ENCODE measurements at regions not wholly inside any gene's neighbourhood (a gene's known extent, or its start where the extent isn't known, plus 50 kb on each side); places are given as distances from the start of the nearest gene placed in this dataset.
A peak's percentile ranks its signal among the peaks of the same experiment; 100 is the strongest.

GRCh38 chr2:60652832-60653340 is 99.4 kb upstream of the BCL11A start:
- Histone ChIP-seq H3K9me3 (ENCODE audit: control insufficient read depth, insufficient read depth, low read length) (no peaks in the 10 kb centered on the region), H3K4me1 (ENCODE audit: control insufficient read depth, insufficient read depth, low read length) (no peaks in the 10 kb centered on the region), H3K27ac (ENCODE audit: low read length) (no peak overlapping the region), H3K36me3 (ENCODE audit: control insufficient read depth, insufficient read depth, low read length) (no peaks in the 10 kb centered on the region), H3K4me3 (ENCODE audit: low read length) (no peak overlapping the region), H3K27me3 (ENCODE audit: control insufficient read depth, insufficient read depth, low read length) (no peaks in the 10 kb centered on the region)
- no peak for DNase-seq (ENCODE audit: low read depth, low spot score)
- WGBS (ENCODE audit: insufficient coverage, insufficient read length) = no CpG with 5 or more reads among the region's 15 CpGs

DNA sequence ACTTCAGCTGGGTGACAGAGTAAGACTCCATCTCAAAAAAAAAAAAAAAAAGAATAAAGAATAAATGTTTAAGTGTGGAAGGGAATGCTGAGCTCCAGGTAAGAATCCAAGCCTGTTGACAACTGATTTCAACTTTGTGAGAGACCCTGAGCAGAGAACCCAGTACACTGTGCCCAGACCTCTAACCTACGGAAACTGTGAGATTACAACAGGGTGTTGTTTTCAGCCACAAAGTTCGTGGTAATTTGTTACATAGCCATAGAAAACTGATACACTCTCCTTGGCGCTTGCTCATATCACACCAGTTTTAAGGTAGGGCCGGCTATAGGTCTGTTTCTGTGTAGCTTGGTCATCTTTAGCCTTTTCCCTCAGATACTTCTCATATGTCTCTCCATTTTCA is 98.4 kb upstream of the PAPOLG start:
- Histone ChIP-seq H3K36me3 (ENCODE audit: control insufficient read depth, insufficient read depth, low read length) (no peaks in the 10 kb centered on the region), H3K4me1 (ENCODE audit: control insufficient read depth, insufficient read depth, low read length) (no peaks in the 10 kb centered on the region), H3K4me3 (ENCODE audit: low read length) (no peak overlapping the region), H3K9me3 (ENCODE audit: control insufficient read depth, insufficient read depth, low read length) (no peaks in the 10 kb centered on the region), H3K27me3 (ENCODE audit: control insufficient read depth, insufficient read depth, low read length) (no peaks in the 10 kb centered on the region), H3K27ac (ENCODE audit: low read length) (no peak overlapping the region)
- no CpG with 5 or more reads among the region's 4 CpGs for WGBS (ENCODE audit: insufficient coverage, insufficient read length)
- no peak for DNase-seq (ENCODE audit: low read depth, low spot score)

DNA sequence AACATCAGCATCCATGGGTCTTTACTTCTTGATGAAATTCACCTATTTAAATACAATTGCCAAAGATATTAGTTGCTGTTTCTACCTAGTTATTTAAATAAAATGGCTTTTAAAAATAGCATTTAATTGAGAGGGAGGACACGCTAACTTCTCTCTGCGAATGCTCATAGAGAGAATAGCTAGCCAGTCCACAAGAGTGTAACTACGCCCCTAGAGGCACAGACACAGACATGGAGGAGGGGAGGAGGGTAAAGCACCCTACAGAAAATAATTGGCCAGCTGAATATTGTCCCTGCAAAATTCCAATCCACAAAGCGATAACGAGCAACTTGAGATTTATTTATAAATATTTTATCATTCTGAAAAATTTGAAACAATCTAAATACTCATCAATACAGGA is 97.0 kb upstream of the PAPOLG start:
- H3K4me1 ChIP-seq (ENCODE audit: control insufficient read depth, insufficient read depth, low read length) = no peaks in the 10 kb centered on the region
- no peaks in the 10 kb centered on the region for H3K36me3 ChIP-seq (ENCODE audit: control insufficient read depth, insufficient read depth, low read length)
- H3K27me3 ChIP-seq (ENCODE audit: control insufficient read depth, insufficient read depth, low read length) = no peaks in the 10 kb centered on the region
- no peaks in the 10 kb centered on the region for H3K9me3 ChIP-seq (ENCODE audit: control insufficient read depth, insufficient read depth, low read length)
- no CpG with 5 or more reads among the region's 5 CpGs for WGBS (ENCODE audit: insufficient coverage, insufficient read length)
- H3K27ac ChIP-seq (ENCODE audit: low read length) = no peak overlapping the region
- no peak overlapping the region for H3K4me3 ChIP-seq (ENCODE audit: low read length)
- DNase-seq (ENCODE audit: low read depth, low spot score) = no peak

DNA sequence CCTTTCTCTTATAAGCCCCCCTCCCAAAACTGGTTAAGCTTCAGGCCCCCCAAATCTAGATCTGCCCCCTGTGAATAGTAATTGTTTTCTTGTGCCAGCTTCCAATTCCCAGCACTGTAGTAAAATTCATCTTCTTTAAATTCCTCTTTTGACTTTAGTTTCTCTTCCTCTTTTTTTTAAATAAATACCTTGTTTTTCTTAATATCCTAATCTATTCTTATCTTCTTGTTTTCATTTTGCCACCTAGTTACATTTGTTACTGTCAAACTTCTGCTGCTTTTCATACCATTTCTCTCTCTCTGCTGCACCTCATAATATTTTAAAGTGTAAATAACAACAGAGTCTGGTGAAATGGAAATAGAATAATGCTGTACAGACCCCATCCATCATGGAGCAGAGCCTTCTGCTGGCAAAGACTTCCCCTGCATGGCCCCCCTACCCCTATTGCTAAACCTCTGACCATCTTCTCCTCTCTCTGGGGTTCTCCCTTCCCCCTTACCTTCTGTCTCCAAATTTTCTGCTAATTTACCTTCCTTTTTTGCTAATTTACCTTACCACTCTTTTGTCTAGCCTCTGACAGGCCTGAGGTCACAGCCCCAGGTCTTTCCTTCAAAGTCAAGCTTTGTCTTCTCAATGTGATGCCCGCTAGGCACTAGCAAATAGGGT is 94.9 kb upstream of the PAPOLG start:
- Histone ChIP-seq H3K27ac (ENCODE audit: low read length) (no peak overlapping the region), H3K27me3 (ENCODE audit: control insufficient read depth, insufficient read depth, low read length) (no peaks in the 10 kb centered on the region), H3K36me3 (ENCODE audit: control insufficient read depth, insufficient read depth, low read length) (no peaks in the 10 kb centered on the region), H3K4me1 (ENCODE audit: control insufficient read depth, insufficient read depth, low read length) (no peaks in the 10 kb centered on the region), H3K4me3 (ENCODE audit: low read length) (no peak overlapping the region), H3K9me3 (ENCODE audit: control insufficient read depth, insufficient read depth, low read length) (no peaks in the 10 kb centered on the region)
- WGBS (ENCODE audit: insufficient coverage, insufficient read length) = no CpG with 5 or more reads among the region's 1 CpG
- no peak for DNase-seq (ENCODE audit: low read depth, low spot score)

- no peaks in the 10 kb centered on the region for H3K4me1 ChIP-seq (ENCODE audit: control insufficient read depth, insufficient read depth, low read length)
- H3K9me3 ChIP-seq (ENCODE audit: control insufficient read depth, insufficient read depth, low read length) = no peaks in the 10 kb centered on the region
- H3K4me3 ChIP-seq (ENCODE audit: low read length) = no peak overlapping the region
- no peaks in the 10 kb centered on the region for H3K36me3 ChIP-seq (ENCODE audit: control insufficient read depth, insufficient read depth, low read length)
- no peaks in the 10 kb centered on the region for H3K27me3 ChIP-seq (ENCODE audit: control insufficient read depth, insufficient read depth, low read length)
- no peak overlapping the region for H3K27ac ChIP-seq (ENCODE audit: low read length)
- no peak for DNase-seq (ENCODE audit: low read depth, low spot score)
Measured at GRCh38 chr2:60662781-60663180, 93.3 kb upstream of the PAPOLG start.

DNA sequence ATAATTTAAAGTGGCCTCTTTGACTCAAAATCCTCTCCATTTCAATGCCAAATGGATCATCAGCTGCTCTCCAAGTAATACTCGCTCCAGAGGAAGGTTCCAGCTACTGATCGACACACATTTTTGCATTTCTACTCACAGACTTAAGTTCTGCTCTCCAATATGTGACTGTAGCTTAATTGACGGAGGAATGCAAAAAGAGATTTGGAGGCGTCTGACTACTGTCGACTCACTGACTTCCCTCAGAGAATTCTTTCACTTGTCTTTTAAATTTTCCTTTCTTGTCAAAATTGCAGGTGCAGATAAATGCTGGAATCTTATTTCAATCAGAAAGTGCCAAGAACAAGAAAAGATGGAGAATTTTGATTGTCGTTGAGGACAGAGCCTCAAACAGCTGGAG is 84.1 kb upstream of the PAPOLG start:
- Histone ChIP-seq H3K27ac (ENCODE audit: low read length) (no peak overlapping the region), H3K4me3 (ENCODE audit: low read length) (no peak overlapping the region), H3K9me3 (ENCODE audit: control insufficient read depth, insufficient read depth, low read length) (no peaks in the 10 kb centered on the region), H3K36me3 (ENCODE audit: control insufficient read depth, insufficient read depth, low read length) (no peaks in the 10 kb centered on the region), H3K27me3 (ENCODE audit: control insufficient read depth, insufficient read depth, low read length) (no peaks in the 10 kb centered on the region), H3K4me1 (ENCODE audit: control insufficient read depth, insufficient read depth, low read length) (peaks cover 1% of the 10 kb centered on the region; the same call in 1 of the 2 replicates)
- DNase-seq (ENCODE audit: low read depth, low spot score) = no peak
- WGBS (ENCODE audit: insufficient coverage, insufficient read length) = no CpG with 5 or more reads among the region's 6 CpGs

GRCh38 chr2:60674524-60675165 is 81.4 kb upstream of the PAPOLG start:
- Histone ChIP-seq H3K27me3 (ENCODE audit: control insufficient read depth, insufficient read depth, low read length) (no peaks in the 10 kb centered on the region), H3K27ac (ENCODE audit: low read length) (no peak overlapping the region), H3K4me3 (ENCODE audit: low read length) (no peak overlapping the region), H3K9me3 (ENCODE audit: control insufficient read depth, insufficient read depth, low read length) (no peaks in the 10 kb centered on the region), H3K4me1 (ENCODE audit: control insufficient read depth, insufficient read depth, low read length) (peaks cover 1% of the 10 kb centered on the region; the same call in 1 of the 2 replicates), H3K36me3 (ENCODE audit: control insufficient read depth, insufficient read depth, low read length) (no peaks in the 10 kb centered on the region)
- no CpG with 5 or more reads among the region's 9 CpGs for WGBS (ENCODE audit: insufficient coverage, insufficient read length)
- DNase-seq (ENCODE audit: low read depth, low spot score) = peak; percentile 82

DNA sequence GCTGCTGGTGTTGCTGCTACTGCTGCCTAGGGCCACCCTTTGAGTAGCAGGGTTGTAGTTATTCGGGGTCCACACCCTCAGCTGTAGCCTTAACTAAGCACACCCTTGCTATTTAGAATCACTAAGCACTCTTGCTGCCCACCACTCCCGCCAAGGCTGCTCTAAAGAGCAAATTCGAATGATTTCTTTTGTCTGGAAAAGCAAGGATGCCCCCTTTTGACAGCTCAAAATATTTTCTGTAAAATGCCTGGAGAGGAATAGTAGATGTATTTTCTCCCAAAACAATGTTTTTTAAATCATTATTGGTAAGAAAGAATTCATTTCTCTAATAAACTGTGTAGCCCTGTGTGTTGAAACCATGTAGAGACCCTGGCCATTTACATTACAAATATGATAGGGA is 80.8 kb upstream of the PAPOLG start:
- Histone ChIP-seq H3K9me3 (ENCODE audit: control insufficient read depth, insufficient read depth, low read length) (no peaks in the 10 kb centered on the region), H3K36me3 (ENCODE audit: control insufficient read depth, insufficient read depth, low read length) (no peaks in the 10 kb centered on the region), H3K4me3 (ENCODE audit: low read length) (no peak overlapping the region), H3K27ac (ENCODE audit: low read length) (no peak overlapping the region), H3K27me3 (ENCODE audit: control insufficient read depth, insufficient read depth, low read length) (no peaks in the 10 kb centered on the region), H3K4me1 (ENCODE audit: control insufficient read depth, insufficient read depth, low read length) (peaks cover 1% of the 10 kb centered on the region; the same call in 1 of the 2 replicates)
- WGBS (ENCODE audit: insufficient coverage, insufficient read length) = no CpG with 5 or more reads among the region's 3 CpGs
- no peak for DNase-seq (ENCODE audit: low read depth, low spot score)

DNA sequence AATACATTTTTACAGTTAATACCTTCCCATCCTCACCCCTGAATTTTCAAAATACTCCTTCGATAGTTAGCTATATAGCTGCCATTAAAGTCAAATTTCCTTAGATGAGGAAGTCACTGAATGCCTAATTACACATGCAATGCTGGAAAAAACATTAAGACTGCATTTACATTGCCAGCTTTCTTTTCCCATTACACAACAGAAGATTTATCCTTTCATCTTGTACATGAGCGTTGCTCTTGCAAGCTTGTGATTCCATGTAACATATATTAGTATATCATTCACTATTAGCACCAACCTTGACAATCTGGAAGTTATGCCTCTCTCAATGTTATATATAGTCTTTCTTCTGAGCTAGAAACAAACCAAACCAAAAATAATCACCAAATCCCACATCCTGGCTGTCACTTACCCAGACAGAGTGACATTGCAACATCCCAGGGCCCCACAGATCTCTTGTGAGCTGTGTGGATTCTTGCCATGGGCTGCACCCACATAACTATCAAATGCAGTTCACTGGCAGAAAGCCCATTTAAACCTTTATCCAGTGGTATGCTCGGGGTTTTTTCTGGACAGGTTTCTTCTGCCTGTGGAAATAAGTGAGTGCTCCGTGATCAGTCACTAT is 79.2 kb upstream of the PAPOLG start:
- DNase-seq (ENCODE audit: low read depth, low spot score) = no peak

DNA sequence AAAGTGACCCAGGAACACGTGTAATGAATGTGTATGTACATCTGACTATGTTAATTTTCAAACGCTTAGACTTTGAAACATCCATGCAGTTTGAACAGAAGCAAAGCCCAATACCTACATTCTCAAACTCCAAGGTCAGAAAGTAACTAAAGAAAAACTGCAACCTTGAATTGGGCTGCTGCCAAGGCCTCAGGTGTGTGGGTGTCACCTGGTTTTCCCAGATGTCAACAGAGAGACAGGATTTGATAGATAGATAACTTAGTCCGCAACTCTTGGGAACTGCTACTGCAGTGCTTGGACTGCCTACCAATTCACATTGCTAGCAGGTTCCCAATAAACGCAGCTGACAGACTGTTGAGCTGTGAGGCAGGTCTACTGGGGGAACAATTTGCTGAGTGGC is 78.7 kb upstream of the PAPOLG start:
- WGBS (ENCODE audit: insufficient coverage, insufficient read length) = no CpG with 5 or more reads among the region's 4 CpGs
- DNase-seq (ENCODE audit: low read depth, low spot score) = no peak
- Histone ChIP-seq H3K27me3 (ENCODE audit: control insufficient read depth, insufficient read depth, low read length) (no peaks in the 10 kb centered on the region), H3K36me3 (ENCODE audit: control insufficient read depth, insufficient read depth, low read length) (no peaks in the 10 kb centered on the region), H3K27ac (ENCODE audit: low read length) (no peak overlapping the region), H3K9me3 (ENCODE audit: control insufficient read depth, insufficient read depth, low read length) (no peaks in the 10 kb centered on the region), H3K4me3 (ENCODE audit: low read length) (no peak overlapping the region), H3K4me1 (ENCODE audit: control insufficient read depth, insufficient read depth, low read length) (peaks cover 1% of the 10 kb centered on the region; the same call in 1 of the 2 replicates)

More for the DNA sequence above, 79.2 kb upstream of the PAPOLG start:
- H3K27me3 ChIP-seq (ENCODE audit: control insufficient read depth, insufficient read depth, low read length) = no peaks in the 10 kb centered on the region
- no peak overlapping the region for H3K4me3 ChIP-seq (ENCODE audit: low read length)
- peaks cover 1% of the 10 kb centered on the region; the same call in 1 of the 2 replicates for H3K4me1 ChIP-seq (ENCODE audit: control insufficient read depth, insufficient read depth, low read length)
- H3K36me3 ChIP-seq (ENCODE audit: control insufficient read depth, insufficient read depth, low read length) = no peaks in the 10 kb centered on the region
- H3K27ac ChIP-seq (ENCODE audit: low read length) = no peak overlapping the region
- H3K9me3 ChIP-seq (ENCODE audit: control insufficient read depth, insufficient read depth, low read length) = no peaks in the 10 kb centered on the region
- no CpG with 5 or more reads among the region's 4 CpGs for WGBS (ENCODE audit: insufficient coverage, insufficient read length)
